ENCODE measurements at regions not wholly inside any gene's neighbourhood (a gene's known extent, or its start where the extent isn't known, plus 50 kb on each side); places are given as distances from the start of the nearest gene placed in this dataset.

DNA sequence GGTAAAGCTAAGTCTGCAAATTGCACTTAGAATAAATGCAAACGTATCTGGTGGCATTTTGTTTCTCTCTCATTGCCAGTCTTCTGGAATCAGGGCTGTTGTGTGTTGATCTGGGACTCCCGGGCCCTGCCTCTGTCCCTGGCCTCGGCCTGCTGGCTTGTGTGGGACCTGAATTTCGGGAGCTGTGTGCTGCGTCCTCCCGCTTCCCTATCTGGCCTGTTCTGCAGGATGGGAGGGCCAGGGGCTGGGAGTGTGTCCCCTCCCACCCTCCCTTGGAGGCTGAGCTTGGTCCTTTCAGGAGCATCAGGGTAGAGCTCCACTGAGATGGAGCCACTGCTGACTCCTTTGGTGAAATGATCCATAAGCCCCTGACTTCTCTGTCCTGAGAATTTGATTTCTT is 118.5 kb downstream of the ACKR3 start:
- DNase-seq = no peak
- Mint-ChIP-seq H3K27me3 (ENCODE audit: insufficient read depth) (peaks cover 20% of the 10 kb centered on the region), H3K9me3 (peaks cover 5% of the 10 kb centered on the region; the same call in 1 of the 2 replicates), H3K4me3 (no peak overlapping the region), H3K36me3 (ENCODE audit: low read depth) (no peaks in the 10 kb centered on the region), H3K4me1 (ENCODE audit: low read depth) (no peaks in the 10 kb centered on the region), H3K27ac (no peak overlapping the region)
- TF ChIP-seq, protein P1, sequence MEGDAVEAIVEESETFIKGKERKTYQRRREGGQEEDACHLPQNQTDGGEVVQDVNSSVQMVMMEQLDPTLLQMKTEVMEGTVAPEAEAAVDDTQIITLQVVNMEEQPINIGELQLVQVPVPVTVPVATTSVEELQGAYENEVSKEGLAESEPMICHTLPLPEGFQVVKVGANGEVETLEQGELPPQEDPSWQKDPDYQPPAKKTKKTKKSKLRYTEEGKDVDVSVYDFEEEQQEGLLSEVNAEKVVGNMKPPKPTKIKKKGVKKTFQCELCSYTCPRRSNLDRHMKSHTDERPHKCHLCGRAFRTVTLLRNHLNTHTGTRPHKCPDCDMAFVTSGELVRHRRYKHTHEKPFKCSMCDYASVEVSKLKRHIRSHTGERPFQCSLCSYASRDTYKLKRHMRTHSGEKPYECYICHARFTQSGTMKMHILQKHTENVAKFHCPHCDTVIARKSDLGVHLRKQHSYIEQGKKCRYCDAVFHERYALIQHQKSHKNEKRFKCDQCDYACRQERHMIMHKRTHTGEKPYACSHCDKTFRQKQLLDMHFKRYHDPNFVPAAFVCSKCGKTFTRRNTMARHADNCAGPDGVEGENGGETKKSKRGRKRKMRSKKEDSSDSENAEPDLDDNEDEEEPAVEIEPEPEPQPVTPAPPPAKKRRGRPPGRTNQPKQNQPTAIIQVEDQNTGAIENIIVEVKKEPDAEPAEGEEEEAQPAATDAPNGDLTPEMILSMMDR (IDR thresholded peaks at IDR 0.05) = no peak

DNA sequence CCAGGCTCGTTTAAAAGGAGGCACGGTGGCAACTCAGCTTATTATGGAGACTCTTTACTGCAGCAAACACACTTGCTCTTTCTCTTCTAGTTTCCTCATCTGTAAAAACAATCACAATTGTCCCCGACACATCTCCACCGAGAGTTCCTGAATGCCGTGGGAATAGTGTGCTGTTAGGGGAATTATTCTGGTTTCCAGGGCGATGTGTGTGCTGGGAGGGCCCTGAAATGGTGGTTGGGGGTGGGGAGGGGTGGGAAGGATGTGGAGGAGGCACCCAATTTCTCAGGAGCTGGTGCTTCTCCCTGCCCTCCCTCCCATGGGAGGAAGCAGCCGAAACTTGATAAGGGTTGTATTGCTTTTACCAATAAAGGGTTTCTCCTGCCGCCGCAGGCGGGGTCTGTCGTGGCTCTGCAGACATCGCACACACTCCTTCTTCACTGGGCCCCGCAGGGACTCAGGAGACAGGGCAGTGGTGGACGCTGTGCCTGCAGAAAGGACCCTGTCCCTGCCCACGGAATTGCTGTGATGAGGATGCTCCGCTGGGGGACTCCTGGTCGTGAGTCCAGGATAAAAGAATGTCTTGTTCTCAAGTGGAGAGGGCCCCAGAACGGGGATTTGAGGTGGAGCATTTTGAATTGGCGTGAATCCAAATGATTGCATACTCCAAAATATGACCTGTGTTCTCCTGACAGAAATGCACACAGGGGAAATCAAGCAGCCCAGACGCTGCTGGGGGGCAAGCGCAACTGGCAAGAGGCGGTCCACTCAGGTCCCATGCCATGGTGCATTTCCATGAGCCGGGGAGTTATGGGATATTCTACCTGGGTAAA is 119.2 kb downstream of the ACKR3 start:
- peaks cover 5% of the 10 kb centered on the region; the same call in 1 of the 2 replicates for H3K9me3 Mint-ChIP-seq
- peaks cover 26% of the 10 kb centered on the region for H3K27me3 Mint-ChIP-seq (ENCODE audit: insufficient read depth)
- no peak overlapping the region for H3K27ac Mint-ChIP-seq
- H3K36me3 Mint-ChIP-seq (ENCODE audit: low read depth) = no peaks in the 10 kb centered on the region
- DNase-seq = no peak
- TF ChIP-seq, protein P1 (IDR thresholded peaks at IDR 0.05) = no peak
- no peak overlapping the region for H3K4me3 Mint-ChIP-seq
- H3K4me1 Mint-ChIP-seq (ENCODE audit: low read depth) = no peaks in the 10 kb centered on the region

DNA sequence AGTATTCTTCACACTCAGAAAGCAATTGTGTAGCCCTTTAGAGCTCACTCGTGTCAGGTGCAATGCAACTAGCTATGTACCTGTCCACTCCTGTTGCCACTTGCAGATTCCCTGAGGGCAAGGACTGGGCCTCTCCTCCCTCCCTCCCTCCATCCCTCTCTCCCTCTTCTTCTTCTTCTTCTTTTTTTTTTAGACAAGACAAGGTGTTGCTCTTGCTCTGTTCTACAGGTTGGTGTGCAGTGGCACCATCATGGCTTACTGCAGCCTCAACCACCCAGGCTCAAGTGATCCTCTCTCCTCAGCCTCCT is 119.7 kb downstream of the ACKR3 start:
- H3K36me3 Mint-ChIP-seq (ENCODE audit: low read depth) = no peaks in the 10 kb centered on the region

DNA sequence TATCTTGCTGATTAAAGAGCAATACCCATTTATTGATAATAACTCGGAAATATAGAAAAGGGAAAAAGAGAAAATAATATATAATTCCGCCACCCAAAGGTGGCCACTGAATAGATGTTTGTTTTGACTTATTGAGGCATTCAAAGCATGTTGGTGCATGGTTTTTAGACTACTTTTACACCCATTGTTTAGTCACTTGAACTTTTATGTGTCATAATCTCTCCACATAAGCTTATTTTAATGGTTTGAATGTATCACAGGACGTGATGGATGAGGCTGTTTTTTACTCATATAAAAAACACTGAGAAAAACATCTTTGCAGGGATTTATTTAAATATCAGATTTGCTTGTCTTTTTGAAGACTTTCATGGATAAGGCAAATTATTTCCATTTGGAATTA is 120.4 kb downstream of the ACKR3 start:
- Mint-ChIP-seq H3K27me3 (ENCODE audit: insufficient read depth) (peaks cover 33% of the 10 kb centered on the region), H3K36me3 (ENCODE audit: low read depth) (no peaks in the 10 kb centered on the region), H3K4me3 (no peak overlapping the region), H3K27ac (no peak overlapping the region), H3K4me1 (ENCODE audit: low read depth) (no peaks in the 10 kb centered on the region), H3K9me3 (peaks cover under 1% of the 10 kb centered on the region; the same call in 1 of the 2 replicates)
- TF ChIP-seq, protein P1 (IDR thresholded peaks at IDR 0.05) = no peak
- no peak for DNase-seq

More for the DNA sequence above, 119.7 kb downstream of the ACKR3 start:
- H3K4me3 Mint-ChIP-seq = no peak overlapping the region
- H3K27me3 Mint-ChIP-seq (ENCODE audit: insufficient read depth) = peaks cover 31% of the 10 kb centered on the region
- peaks cover 5% of the 10 kb centered on the region; the same call in 1 of the 2 replicates for H3K9me3 Mint-ChIP-seq
- no peak overlapping the region for H3K27ac Mint-ChIP-seq
- DNase-seq = no peak
- TF ChIP-seq, protein P1 (IDR thresholded peaks at IDR 0.05) = no peak
- H3K4me1 Mint-ChIP-seq (ENCODE audit: low read depth) = no peaks in the 10 kb centered on the region

DNA sequence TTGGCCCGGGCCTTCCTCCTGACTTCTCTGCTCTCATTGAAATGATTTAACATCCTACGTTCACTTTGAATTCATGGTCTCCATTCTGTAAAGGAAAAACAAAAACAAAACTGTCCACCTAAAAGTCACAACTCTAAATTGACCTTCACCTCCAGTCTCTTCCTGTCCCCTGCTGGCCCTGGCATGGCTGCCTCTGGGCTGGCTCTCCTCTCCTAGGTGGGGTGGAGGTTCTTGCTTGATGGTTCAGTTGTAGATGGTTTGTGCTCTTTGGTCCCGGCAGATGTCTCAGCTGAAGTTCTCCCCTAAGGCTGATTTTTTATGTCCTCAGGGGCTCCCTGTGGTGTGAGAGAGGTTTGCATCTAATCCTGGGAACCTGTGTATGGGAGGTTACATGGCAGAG is 121.1 kb downstream of the ACKR3 start:
- Mint-ChIP-seq H3K27ac (no peak overlapping the region), H3K36me3 (ENCODE audit: low read depth) (no peaks in the 10 kb centered on the region), H3K4me1 (ENCODE audit: low read depth) (no peaks in the 10 kb centered on the region), H3K9me3 (no peaks in the 10 kb centered on the region; the same call in 1 of the 2 replicates), H3K27me3 (ENCODE audit: insufficient read depth) (peaks cover 33% of the 10 kb centered on the region), H3K4me3 (no peak overlapping the region)
- no peak for DNase-seq
- TF ChIP-seq, protein P1 (IDR thresholded peaks at IDR 0.05) = no peak

Data from HFFc6 (cell line).